Parathyroid adenoma (tissue), 2 donors: ENCODE measurements at regions not wholly inside any gene's neighbourhood (a gene's known extent, or its start where the extent isn't known, plus 50 kb on each side); places are given as distances from the start of the nearest gene placed in this dataset.

Experiments
- H2AFZ ChIP-seq: fragments of 300-600 bp; sonication (generic); one replicate; pipeline ENCODE4 v1.7.0; 2017; ENCODE audit warnings: antibody characterized with exemption, mild to moderate bottlenecking
- H3K27ac ChIP-seq: fragments of 300-600 bp; sonication (generic); one replicate; pipeline ENCODE4 v1.7.0; 2017
- H3K27me3 ChIP-seq: fragments of 300-600 bp; sonication (generic); one replicate; pipeline ENCODE4 v1.7.0; 2017; ENCODE audit warnings: low read length; ENCODE audit not compliant: control insufficient read depth, insufficient read depth
- H3K36me3 ChIP-seq: fragments of 300-600 bp; sonication (generic); one replicate; pipeline ENCODE4 v1.7.0; 2017; ENCODE audit warnings: low read length; ENCODE audit not compliant: control insufficient read depth, insufficient read depth
- H3K4me1 ChIP-seq: fragments of 300-600 bp; sonication (generic); one replicate; pipeline ENCODE4 v1.7.0; 2017; ENCODE audit warnings: control low read depth
- H3K4me2 ChIP-seq: fragments of 300-600 bp; sonication (generic); one replicate; pipeline ENCODE4 v1.7.0; 2017; ENCODE audit warnings: low read length
- H3K4me3 ChIP-seq: fragments of 300-600 bp; sonication (generic); one replicate; pipeline ENCODE4 v1.7.0; 2017; ENCODE audit warnings: low read depth, low read length
- H3K79me2 ChIP-seq: fragments of 300-600 bp; sonication (generic); one replicate; pipeline ENCODE4 v1.7.0; 2017; ENCODE audit warnings: control low read depth
- H3K9ac ChIP-seq: fragments of 300-600 bp; sonication (generic); one replicate; pipeline ENCODE4 v1.7.0; 2017; ENCODE audit warnings: mild to moderate bottlenecking
- H3K9me3 ChIP-seq: fragments of 300-600 bp; sonication (generic); one replicate; pipeline ENCODE4 v1.7.0; 2017; ENCODE audit warnings: low read length; ENCODE audit not compliant: control insufficient read depth
- CTCF ChIP-seq: fragments of 300-600 bp; sonication (generic); IDR thresholded peaks from one replicate; pipeline ENCODE4 v1.7.0; 2017; ENCODE audit warnings: antibody characterized with exemption, mild to moderate bottlenecking
- donor health status: primary hyperparathyroidism.

GRCh38 chr2:236968880-236969534 lies 116.7 kb upstream of the COPS8 start:
- Histone ChIP-seq H3K9ac (no peak overlapping the region), H2AFZ (no peak overlapping the region), H3K79me2 (no peaks in the 10 kb centered on the region), H3K36me3 (no peaks in the 10 kb centered on the region), H3K9me3 (no peaks in the 10 kb centered on the region), H3K4me1 (peaks cover 3% of the 10 kb centered on the region), H3K4me3 (no peak overlapping the region), H3K27me3 (no peaks in the 10 kb centered on the region), H3K27ac (no peak overlapping the region), H3K4me2 (no peak overlapping the region)
- no peak for TF ChIP-seq CTCF

GRCh38 chr2:236969767-236970655 lies 115.7 kb upstream of the COPS8 start:
- no peaks in the 10 kb centered on the region for H3K36me3 ChIP-seq
- no peaks in the 10 kb centered on the region for H3K9me3 ChIP-seq
- H3K4me2 ChIP-seq = no peak overlapping the region
- no peak overlapping the region for H3K4me3 ChIP-seq
- no peaks in the 10 kb centered on the region for H3K79me2 ChIP-seq
- no peak overlapping the region for H2AFZ ChIP-seq
- peaks cover 3% of the 10 kb centered on the region for H3K4me1 ChIP-seq
- H3K9ac ChIP-seq = no peak overlapping the region
- no peak overlapping the region for H3K27ac ChIP-seq
- TF ChIP-seq CTCF = no peak
- H3K27me3 ChIP-seq = no peaks in the 10 kb centered on the region

- no peaks in the 10 kb centered on the region for H3K79me2 ChIP-seq
- H3K9me3 ChIP-seq = no peaks in the 10 kb centered on the region
- TF ChIP-seq CTCF = no peak
- H3K27me3 ChIP-seq = no peaks in the 10 kb centered on the region
- H3K27ac ChIP-seq = no peak overlapping the region
- no peak overlapping the region for H2AFZ ChIP-seq
- peaks cover 3% of the 10 kb centered on the region for H3K4me1 ChIP-seq
- no peaks in the 10 kb centered on the region for H3K36me3 ChIP-seq
- no peak overlapping the region for H3K9ac ChIP-seq
- H3K4me3 ChIP-seq = no peak overlapping the region
- H3K4me2 ChIP-seq = no peak overlapping the region
These were observed 115.1 kb upstream of the COPS8 start for GRCh38 chr2:236970656-236971010.

- Histone ChIP-seq H3K4me1 (peaks cover 3% of the 10 kb centered on the region), H3K9me3 (no peaks in the 10 kb centered on the region), H3K4me2 (no peak overlapping the region), H3K4me3 (no peak overlapping the region), H3K27ac (no peak overlapping the region), H3K79me2 (no peaks in the 10 kb centered on the region), H2AFZ (no peak overlapping the region), H3K9ac (no peak overlapping the region), H3K36me3 (no peaks in the 10 kb centered on the region), H3K27me3 (no peaks in the 10 kb centered on the region)
- no peak for TF ChIP-seq CTCF
These were observed 114.4 kb upstream of the COPS8 start for GRCh38 chr2:236971131-236971821.
